IMR-90 (cell line): ENCODE measurements at regions not wholly inside any gene's neighbourhood (a gene's known extent, or its start where the extent isn't known, plus 50 kb on each side); places are given as distances from the start of the nearest gene placed in this dataset.

Experiments used
- ATAC-seq: fragments of 200-7000 bp; cut with Tn5 transposase; 2 replicates; pipeline ENCODE4 v1.9.1; 2020; ENCODE audit warnings: low read depth, mild to moderate bottlenecking, moderate library complexity
- BruUV-seq: library from RNA; stranded (reverse); fragments of 400-500 nt; replicated peaks from 2 replicates; lab custom pipeline; 2021; lab: Mats Ljungman, UMichigan
- CTCF ChIA-PET: fragments of 300-600 bp; formaldehyde crosslinking; extraction: SDS; loops from one replicate; lab custom pipeline; 2021; ENCODE audit warnings: antibody characterized with exemption; lab: Yijun Ruan, JAX
- POLR2A ChIA-PET: fragments of 300-600 bp; sonication (Branson Sonifier 250); formaldehyde crosslinking; loops from one replicate; lab custom pipeline; 2022; ENCODE audit warnings: antibody characterized with exemption; ENCODE audit not compliant: unreplicated experiment; lab: Charles Lee
- DNase-seq: peaks from one replicate; pipeline ENCODE4 v3.0.0; 2013
- H2AFZ ChIP-seq: replicated peaks from 2 replicates; pipeline ENCODE3; 2013; ENCODE audit warnings: low read length, mild to moderate bottlenecking; ENCODE audit not compliant: poor library complexity
- H2AK5ac ChIP-seq: 2 replicates; pipeline ENCODE4 v1.6.1; 2013; ENCODE audit warnings: low read depth, low read length, inconsistent platforms
- H2AK9ac ChIP-seq: replicated peaks from 2 replicates; pipeline ENCODE3; 2013; ENCODE audit warnings: mild to moderate bottlenecking, low read depth, low read length, moderate library complexity; ENCODE audit not compliant: poor library complexity
- H2BK120ac ChIP-seq: 2 replicates; pipeline ENCODE4 v1.6.1; 2013; ENCODE audit warnings: low read depth, low read length, inconsistent platforms
- H2BK15ac ChIP-seq: 3 replicates; pipeline ENCODE4 v1.6.1; 2013; ENCODE audit warnings: low read depth, low read length, inconsistent platforms
- H2BK20ac ChIP-seq: 2 replicates; pipeline ENCODE4 v1.6.1; 2013; ENCODE audit warnings: low read depth, mild to moderate bottlenecking, inconsistent platforms, low read length, moderate library complexity
- H2BK5ac ChIP-seq: 2 replicates; pipeline ENCODE4 v1.6.1; 2013; ENCODE audit warnings: mild to moderate bottlenecking, low read depth, low read length, inconsistent platforms; ENCODE audit not compliant: poor library complexity, severe bottlenecking
- H3K14ac ChIP-seq: replicated peaks from 2 replicates; pipeline ENCODE4 v1.6.1; 2013; ENCODE audit warnings: low read depth, low read length, inconsistent platforms
- H3K18ac ChIP-seq: 2 replicates; pipeline ENCODE4 v1.6.1; 2013; ENCODE audit warnings: low read depth, low read length, control low read depth
- H3K23ac ChIP-seq: 2 replicates; pipeline ENCODE4 v1.6.1; 2013; ENCODE audit warnings: low read depth, low read length, inconsistent platforms
- H3K27ac ChIP-seq: 2 replicates; pipeline ENCODE4 v1.5.1; 2013; ENCODE audit warnings: mild to moderate bottlenecking, control low read depth, low read length; ENCODE audit not compliant: insufficient read depth
- H3K27me3 ChIP-seq: 2 replicates; pipeline ENCODE4 v1.6.1; 2013; ENCODE audit warnings: low read length; ENCODE audit not compliant: control insufficient read depth, insufficient read depth
- H3K36me3 ChIP-seq: 2 replicates; pipeline ENCODE4 v1.6.1; 2013; ENCODE audit warnings: low read length, mixed read lengths; ENCODE audit not compliant: control insufficient read depth, insufficient read depth
- H3K4ac ChIP-seq: 2 replicates; pipeline ENCODE4 v1.6.1; 2013; ENCODE audit warnings: low read depth, low read length, inconsistent platforms
- H3K4me1 ChIP-seq: 2 replicates; pipeline ENCODE4 v1.6.1; 2013; ENCODE audit warnings: low read length, mixed read lengths; ENCODE audit not compliant: control insufficient read depth, insufficient read depth
- H3K4me2 ChIP-seq: 2 replicates; pipeline ENCODE4 v1.6.1; 2013; ENCODE audit warnings: low read depth, mild to moderate bottlenecking, control low read depth, low read length, moderate library complexity
- H3K4me3 ChIP-seq: 2 replicates; pipeline ENCODE4 v1.5.1; 2013; ENCODE audit warnings: low read depth, mild to moderate bottlenecking, control low read depth, low read length, moderate library complexity; ENCODE audit not compliant: insufficient read depth
- H3K56ac ChIP-seq: 2 replicates; pipeline ENCODE4 v1.6.1; 2013; ENCODE audit warnings: low read length, inconsistent platforms; ENCODE audit not compliant: insufficient read depth; ENCODE audit errors: extremely low read depth
- H3K79me1 ChIP-seq, 2 experiments: 2 replicates each; pipeline ENCODE4 v1.6.1; 2013; ENCODE audit warnings: low read length in 2 of 2, inconsistent platforms in 1 of 2, low read depth in 1 of 2
- H3K9ac ChIP-seq: 2 replicates; pipeline ENCODE4 v1.6.1; 2013; ENCODE audit warnings: low read depth, low read length, control low read depth
- H3K9me1 ChIP-seq: 2 replicates; pipeline ENCODE4 v1.6.1; 2013; ENCODE audit warnings: low read length, inconsistent platforms; ENCODE audit not compliant: insufficient read depth
- H3K9me3 ChIP-seq: 2 replicates; pipeline ENCODE4 v1.6.1; 2013; ENCODE audit warnings: low read length; ENCODE audit not compliant: control insufficient read depth, insufficient read depth
- H4K20me1 ChIP-seq: 2 replicates; pipeline ENCODE4 v1.6.1; 2013; ENCODE audit warnings: low read length, inconsistent platforms; ENCODE audit not compliant: insufficient read depth
- H4K5ac ChIP-seq: 2 replicates; pipeline ENCODE4 v1.6.1; 2013; ENCODE audit warnings: mild to moderate bottlenecking, low read depth, low read length, control low read depth
- H4K8ac ChIP-seq, 2 experiments: 2 replicates each; pipeline ENCODE4 v1.6.1; 2013; ENCODE audit warnings: low read depth in 2 of 2, low read length in 2 of 2, control low read depth in 1 of 2, inconsistent platforms in 1 of 2
- H4K91ac ChIP-seq: 2 replicates; pipeline ENCODE4 v1.6.1; 2013; ENCODE audit warnings: low read depth, low read length, inconsistent platforms; ENCODE audit not compliant: insufficient read depth
- CEBPB ChIP-seq: IDR thresholded peaks from 2 replicates; pipeline ENCODE4 v1.6.1; 2012; ENCODE audit warnings: low read depth, low read length, improper control_type of control experiment
- ELK1 ChIP-seq: fragments of 150-350 bp; IDR thresholded peaks from 2 replicates; pipeline ENCODE4 v1.6.1; 2016; ENCODE audit warnings: low read depth, mild to moderate bottlenecking, low read length, moderate library complexity, borderline replicate concordance
- FOS ChIP-seq: fragments of 150-350 bp; IDR thresholded peaks from 2 replicates; pipeline ENCODE4 v1.6.1; 2016; ENCODE audit warnings: low read depth, low read length
- POLR2A ChIP-seq: IDR thresholded peaks from 2 replicates; pipeline ENCODE4 v1.6.1; 2012; ENCODE audit warnings: mild to moderate bottlenecking, low read depth, low read length
- RCOR1 ChIP-seq: IDR thresholded peaks from 2 replicates; pipeline ENCODE4 v1.6.1; 2012; ENCODE audit warnings: mild to moderate bottlenecking, low read length, improper control_type of control experiment; ENCODE audit not compliant: insufficient replicate concordance
- USF2 ChIP-seq: fragments of 150-350 bp; IDR thresholded peaks from 2 replicates; pipeline ENCODE4 v1.6.1; 2017; ENCODE audit warnings: mild to moderate bottlenecking, antibody characterized with exemption, low read length, low read depth
- WGBS, 2 experiments: methylation state at CpG; one replicate each; pipeline versions ENCODE4 v1.1.5 to v1.1.7; 2013; ENCODE audit warnings: missing lambda C conversion rate in 2 of 2; ENCODE audit not compliant: insufficient read length in 1 of 2; ENCODE audit errors: extremely low coverage in 2 of 2; 5-methylcytosine and 5-hydroxymethylcytosine counted together
- dilution Hi-C: fragments of 300-500 bp; cut with HindIII; formaldehyde crosslinking; loops from one replicate; pipeline ENCODE4 v1.14.3; 2018; ENCODE audit warnings: low sequenced_read_pairs; ENCODE audit not compliant: unreplicated experiment
- in situ Hi-C: fragments of 300-500 bp; cut with MboI; formaldehyde crosslinking; loops from 3 replicates; pipeline ENCODE4 v1.14.3; 2019; ENCODE audit warnings: low sequenced_read_pairs, inconsistent platforms, mixed read lengths
- intact Hi-C: fragments of 100-400 bp; cut with micrococcal nuclease; formaldehyde crosslinking; loops from 2 replicates; pipeline ENCODE4 v1.10.0; 2022

- H4K20me1 ChIP-seq: no peaks in the 10 kb centered on the region
- no peak overlapping the region for H3K4me3 ChIP-seq
- no peak overlapping the region for H3K4me2 ChIP-seq
- no peaks in the 10 kb centered on the region for H3K27me3 ChIP-seq
- H3K4ac ChIP-seq: no peak overlapping the region
- no peaks in the 10 kb centered on the region for H3K4me1 ChIP-seq
- ATAC-seq (no peak), DNase-seq (no peak)
- no peak overlapping the region for H2AK9ac ChIP-seq
- H2AK5ac ChIP-seq: no peak overlapping the region
- in situ Hi-C loops (no loop called here), dilution Hi-C loops (no loop called here), intact Hi-C loops (no loop called here)
- no peak overlapping the region for H3K14ac ChIP-seq
- POLR2A ChIA-PET: no interaction called here
- TF ChIP-seq RCOR1 (no peak), CEBPB (no peak), POLR2A (no peak), USF2 (no peak), FOS (no peak), ELK1 (no peak)
- H3K9ac ChIP-seq: no peak overlapping the region
- H2BK120ac ChIP-seq: no peak overlapping the region
- H2BK20ac ChIP-seq: no peak overlapping the region
- no peaks in the 10 kb centered on the region for H3K9me3 ChIP-seq
- H2BK5ac ChIP-seq: no peak overlapping the region
- H3K56ac ChIP-seq: no peak overlapping the region
- BruUV-seq: no TSS peak
- H3K27ac ChIP-seq: no peak overlapping the region
- no peaks in the 10 kb centered on the region for H3K9me1 ChIP-seq
- no peak overlapping the region for H3K18ac ChIP-seq
- no CpG with 5 or more reads among the region's 3 CpGs for WGBS, 2 experiments
- H2BK15ac ChIP-seq: no peak overlapping the region
- CTCF ChIA-PET: no interaction called here
- no peak overlapping the region for H4K91ac ChIP-seq
- no peak overlapping the region for H4K5ac ChIP-seq
- no peak overlapping the region for H2AFZ ChIP-seq
- no peak overlapping the region for H4K8ac ChIP-seq
- H3K79me1 ChIP-seq: no peaks in the 10 kb centered on the region
- no peak overlapping the region for H3K23ac ChIP-seq
- no peaks in the 10 kb centered on the region for H3K36me3 ChIP-seq
Measured at GRCh38 chr3:69504232-69504631, 118.3 kb upstream of the FRMD4B start.
